ENCODE measurements at regions not wholly inside any gene's neighbourhood (a gene's known extent, or its start where the extent isn't known, plus 50 kb on each side); places are given as distances from the start of the nearest gene placed in this dataset.
A peak's percentile ranks its signal among the peaks of the same experiment; 100 is the strongest.

GRCh38 chr4:125780747-125781146 lies 466.0 kb downstream of the FAT4 start:
- CTCF ChIA-PET, result interaction anchor here (0.7 to 1.2 kb wide), 2 partner anchors 12 to 17 kb away, joined by 3 read pairs; no protein-coding TSS in a partner anchor

GRCh38 chr4:125781651-125782050 lies 466.9 kb downstream of the FAT4 start:
- no peak for FAIRE-seq
- RAD21 ChIA-PET (ENCODE audit: unreplicated experiment), result interaction anchor here (1.3 kb wide), 1 partner anchor 9 kb away, joined by 6 read pairs; no protein-coding TSS in a partner anchor
- in situ Hi-C loops (cut with MboI), result no loop called here

More at GRCh38 chr4:125780747-125781146, 466.0 kb downstream of the FAT4 start:
- FAIRE-seq (no peak), DNase-seq (ENCODE audit: low read depth, low spot score) (no peak), ATAC-seq (no peak)
- Histone ChIP-seq H3K36me3 (ENCODE audit: control insufficient read depth in 2 of 2, insufficient read depth in 2 of 2, low read length in 1 of 2) (no peaks in the 10 kb centered on the region), H3K9me3 (replicated peaks; ENCODE audit: control insufficient read depth, insufficient read depth, low read length) (no peaks in the 10 kb centered on the region; the same call in 2 of the 3 replicates), H3K79me2 (ENCODE audit: control insufficient read depth, insufficient read depth, low read length) (no peaks in the 10 kb centered on the region), H3K27ac (ENCODE audit: control insufficient read depth, insufficient read depth) (no peak overlapping the region), H3K27me3 (replicated peaks in 1 of 2; ENCODE audit: control insufficient read depth in 2 of 2, insufficient read depth in 2 of 2, low read length in 1 of 2) (no peaks in the 10 kb centered on the region), H3K4me1 (ENCODE audit: control insufficient read depth, insufficient read depth, low read length) (no peaks in the 10 kb centered on the region), H3K4me2 (ENCODE audit: control insufficient read depth, insufficient read depth) (no peak overlapping the region), H2AFZ (ENCODE audit: control insufficient read depth, low read depth, low read length) (no peak overlapping the region), H3K9ac (ENCODE audit: control insufficient read depth, insufficient read depth, low read length) (no peak overlapping the region), H3K4me3 (no peak overlapping the region), H4K20me1 (ENCODE audit: control insufficient read depth, insufficient read depth) (no peaks in the 10 kb centered on the region)
- POLR2A ChIA-PET, result no interaction called here
- intact Hi-C loops (cut with micrococcal nuclease; ENCODE audit: unreplicated experiment), result no loop called here
- in situ Hi-C loops (cut with MboI), result no loop called here
- BruUV-seq (replicated peaks), result no TSS peak
- RAD21 ChIA-PET (ENCODE audit: unreplicated experiment), result no interaction called here
- no peak for TF ChIP-seq BRCA1 (IDR thresholded peaks at IDR 0.05; ENCODE audit: low read depth, low read length)
- no peak for TF ChIP-seq RAD51 (IDR thresholded peaks at IDR 0.05)
- no peak for TF ChIP-seq NFIC (IDR thresholded peaks at IDR 0.05; ENCODE audit: low read depth, low read length)
- TF ChIP-seq ZSCAN29 (IDR thresholded peaks at IDR 0.05), result no peak
- SMC1A ChIA-PET (ENCODE audit: uncharacterized antibody, unreplicated experiment), result interaction anchor here (1.0 to 1.3 kb wide), 3 partner anchors 10 to 18 kb away, joined by 3 to 4 read pairs (median 4); no protein-coding TSS in a partner anchor
- WGBS (ENCODE audit: insufficient coverage, insufficient replicate concordance, low lambda C conversion rate, missing lambda C conversion rate), result 20% methylated on average over 3 of the region's 3 CpGs

More at GRCh38 chr4:125781651-125782050, 466.9 kb downstream of the FAT4 start:
- ChIA-PET SMC1A (ENCODE audit: uncharacterized antibody, unreplicated experiment) (interaction anchor here (0.9 to 1.4 kb wide), 5 partner anchors 11 to 21 kb away, joined by 3 to 5 read pairs (median 4); no protein-coding TSS in a partner anchor), POLR2A (no interaction called here), CTCF (interaction anchor here (0.9 to 1.5 kb wide), 3 partner anchors 8 to 498 kb away, joined by 3 read pairs; no protein-coding TSS in a partner anchor)
- DNase-seq (ENCODE audit: low read depth, low spot score) (no peak), ATAC-seq (peak; percentile 73)
- Histone ChIP-seq H3K36me3 (ENCODE audit: control insufficient read depth in 2 of 2, insufficient read depth in 2 of 2, low read length in 1 of 2) (no peaks in the 10 kb centered on the region), H3K4me3 (no peak overlapping the region), H3K9me3 (replicated peaks; ENCODE audit: control insufficient read depth, insufficient read depth, low read length) (no peaks in the 10 kb centered on the region), H3K4me1 (ENCODE audit: control insufficient read depth, insufficient read depth, low read length) (no peaks in the 10 kb centered on the region), H3K4me2 (ENCODE audit: control insufficient read depth, insufficient read depth) (no peak overlapping the region), H3K27ac (ENCODE audit: control insufficient read depth, insufficient read depth) (no peak overlapping the region), H3K9ac (ENCODE audit: control insufficient read depth, insufficient read depth, low read length) (no peak overlapping the region), H2AFZ (ENCODE audit: control insufficient read depth, low read depth, low read length) (no peak overlapping the region), H4K20me1 (ENCODE audit: control insufficient read depth, insufficient read depth) (no peaks in the 10 kb centered on the region), H3K27me3 (replicated peaks in 1 of 2; ENCODE audit: control insufficient read depth in 2 of 2, insufficient read depth in 2 of 2, low read length in 1 of 2) (no peaks in the 10 kb centered on the region), H3K79me2 (ENCODE audit: control insufficient read depth, insufficient read depth, low read length) (no peaks in the 10 kb centered on the region)
- intact Hi-C loops (cut with micrococcal nuclease; ENCODE audit: unreplicated experiment), result no loop called here
- 16% methylated on average over 4 of the region's 4 CpGs for WGBS (ENCODE audit: insufficient coverage, insufficient replicate concordance, low lambda C conversion rate, missing lambda C conversion rate)
- no TSS peak for BruUV-seq (replicated peaks)
- TF ChIP-seq CREB1 (IDR thresholded peaks at IDR 0.05; ENCODE audit: low read depth) (no peak), MTA2 (IDR thresholded peaks at IDR 0.05; ENCODE audit: low read depth) (peak; percentile 88), NR2F1 (conservative IDR thresholded peaks at IDR 0.05) (0 out of 2 replicates have a peak, but pooled peaks have one; percentile 25), BCL11A (IDR thresholded peaks at IDR 0.05; ENCODE audit: low read depth, low read length) (peak; percentile 38; the same call in 1 of the 2 replicates), ELK1 (IDR thresholded peaks at IDR 0.05; ENCODE audit: low read depth, low read length) (no peak), IKZF2 (IDR thresholded peaks at IDR 0.05) (peak; percentile 29 to 51; a peak in 2 of 4 replicates)
